NOMO-1 treated with dmso at 0.1 percent for 144 hours (cell line): ENCODE measurements at regions not wholly inside any gene's neighbourhood (a gene's known extent, or its start where the extent isn't known, plus 50 kb on each side); places are given as distances from the start of the nearest gene placed in this dataset.

Experiments used
- DNase-seq: peaks from one replicate; lab custom pipeline; 2025; ENCODE audit not compliant: unreplicated experiment; lab: John Stamatoyannopoulos, UW

GRCh38 chr20:50284811-50285375 is 94.3 kb downstream of the CEBPB start:
- no peak for DNase-seq

- no peak for DNase-seq
These were observed 94.9 kb downstream of the CEBPB start for GRCh38 chr20:50285376-50286173.

- DNase-seq = no peak
These were observed 95.5 kb downstream of the CEBPB start for GRCh38 chr20:50286174-50286511.

GRCh38 chr20:50286609-50287008 is 96.0 kb downstream of the CEBPB start:
- DNase-seq = no peak

GRCh38 chr20:50287512-50287911 is 96.9 kb downstream of the CEBPB start:
- no peak for DNase-seq

GRCh38 chr20:50288128-50288623 is 97.5 kb downstream of the CEBPB start:
- DNase-seq = no peak

GRCh38 chr20:50289581-50289980 is 99.0 kb downstream of the CEBPB start:
- DNase-seq = no peak

- DNase-seq = no peak
These were observed 99.5 kb downstream of the CEBPB start for GRCh38 chr20:50290112-50290511.

GRCh38 chr20:50290808-50291207 is 100.2 kb downstream of the CEBPB start:
- DNase-seq = no peak

- no peak for DNase-seq
These were observed 100.8 kb downstream of the CEBPB start for GRCh38 chr20:50291254-50292078.

GRCh38 chr20:50292079-50292590 is 101.5 kb downstream of the CEBPB start:
- no peak for DNase-seq

GRCh38 chr20:50292591-50293283 is 102.1 kb downstream of the CEBPB start:
- DNase-seq = peak; percentile 33

GRCh38 chr20:50293284-50294139 is 102.9 kb downstream of the CEBPB start:
- DNase-seq = no peak

- no peak for DNase-seq
These were observed 103.8 kb downstream of the CEBPB start for GRCh38 chr20:50294164-50295088.

- DNase-seq = no peak
These were observed 104.7 kb downstream of the CEBPB start for GRCh38 chr20:50295345-50295744.

GRCh38 chr20:50295762-50296449 is 105.3 kb downstream of the CEBPB start:
- DNase-seq = no peak

- DNase-seq = no peak
These were observed 106.1 kb downstream of the CEBPB start for GRCh38 chr20:50296450-50297375.
